Esophagus squamous epithelium (tissue), 5 donors: ENCODE measurements at regions not wholly inside any gene's neighbourhood (a gene's known extent, or its start where the extent isn't known, plus 50 kb on each side); places are given as distances from the start of the nearest gene placed in this dataset.
"Not testable (repeated sequence)": the region's sequence is repeated elsewhere in the genome, so short reads cannot be mapped to it uniquely, and the experiment has no call there.

Experiments used
- DNase-seq: peaks from one replicate; lab custom pipeline; 2025; lab: John Stamatoyannopoulos, UW
- H3K27ac ChIP-seq, 4 donors: fragments of 200-600 bp; sonication (generic); one replicate each; pipeline ENCODE4 v1.5.1; 2016 to 2019; ENCODE audit warnings: mild to moderate bottlenecking in 1 of 4
- H3K27me3 ChIP-seq, 4 donors: fragments of 200-600 bp; sonication (generic); 1 replicate in 3 of 4; 2 replicates in 1 of 4; pipeline versions ENCODE4 v1.5.1 to v1.6.0; 2017 to 2021; ENCODE audit warnings: antibody characterized with exemption in 1 of 4
- H3K36me3 ChIP-seq, 3 donors: fragments of 200-600 bp; sonication (generic); one replicate each; pipeline ENCODE4 v1.5.1; 2016 to 2019
- H3K4me1 ChIP-seq, 3 donors: fragments of 200-600 bp; sonication (generic); one replicate each; pipeline ENCODE4 v1.5.1; 2017 to 2019
- H3K4me3 ChIP-seq, 4 donors: fragments of 200-600 bp; sonication (generic); 1 replicate in 3 of 4; 2 replicates in 1 of 4; pipeline ENCODE4 v1.5.1; 2016 to 2019; ENCODE audit warnings: mild to moderate bottlenecking in 2 of 4, moderate library complexity in 1 of 4
- H3K9me3 ChIP-seq, 3 donors: fragments of 200-600 bp; sonication (generic); one replicate each; pipeline ENCODE4 v1.5.1; 2016 to 2019
- POLR2A ChIP-seq, 4 donors: fragments of 450-650 bp; IDR thresholded peaks; one replicate each; pipeline ENCODE4 v1.6.1; 2017; ENCODE audit warnings: antibody characterized with exemption in 4 of 4, mild to moderate bottlenecking in 4 of 4, moderate library complexity in 3 of 4
- WGBS, 2 donors: methylation state at CpG; one replicate each; pipeline ENCODE4 v1.1.5; 2018; 5-methylcytosine and 5-hydroxymethylcytosine counted together
- intact Hi-C: fragments of 100-400 bp; cut with DNase I; formaldehyde crosslinking; loops from one replicate; pipeline ENCODE4 v1.15.0; 2022
- TF ChIP-seq, protein P1 (sequence below), 6 experiments: fragments of 450-650 bp in 4 of 6; fragments of 200-600 bp in 2 of 6; sonication (generic) in 2 of 6; IDR thresholded peaks; one replicate each; pipeline ENCODE4 v1.5.1; 2016 to 2019; ENCODE audit warnings: antibody characterized with exemption in 6 of 6, mild to moderate bottlenecking in 4 of 6, moderate library complexity in 4 of 6
- donor health status: DM: yes; HTN: yes; CAD: no.

DNA sequence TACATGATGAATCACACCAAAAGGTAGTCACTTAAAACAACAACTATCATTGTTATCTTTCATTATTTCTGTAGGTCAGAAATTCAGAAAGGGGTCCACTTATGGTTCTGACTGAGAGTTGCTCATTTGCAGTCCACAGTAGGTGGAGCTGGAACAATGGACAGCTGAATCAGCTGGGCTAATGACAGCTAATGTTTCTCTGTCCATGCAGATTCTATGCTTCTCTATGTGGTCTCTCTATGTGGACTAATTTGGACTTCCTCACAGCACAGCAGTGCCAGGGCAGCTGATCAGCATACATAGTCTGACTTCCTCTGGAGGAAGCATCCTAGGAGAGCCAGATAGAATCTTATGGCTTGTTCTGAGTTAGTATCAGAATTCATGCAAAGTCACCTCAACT is 131.7 kb upstream of the INTU start:
- Histone ChIP-seq H3K27me3 (no peaks in the 10 kb centered on the region), H3K9me3 (no peaks in the 10 kb centered on the region), H3K4me1 (no peaks in the 10 kb centered on the region), H3K4me3 (no peak overlapping the region), H3K36me3 (no peaks in the 10 kb centered on the region), H3K27ac (no peak overlapping the region)
- intact Hi-C loops: no loop called here
- DNase-seq: no peak
- no peak for TF ChIP-seq POLR2A (IDR thresholded peaks at IDR 0.05)
- TF ChIP-seq, protein P1, sequence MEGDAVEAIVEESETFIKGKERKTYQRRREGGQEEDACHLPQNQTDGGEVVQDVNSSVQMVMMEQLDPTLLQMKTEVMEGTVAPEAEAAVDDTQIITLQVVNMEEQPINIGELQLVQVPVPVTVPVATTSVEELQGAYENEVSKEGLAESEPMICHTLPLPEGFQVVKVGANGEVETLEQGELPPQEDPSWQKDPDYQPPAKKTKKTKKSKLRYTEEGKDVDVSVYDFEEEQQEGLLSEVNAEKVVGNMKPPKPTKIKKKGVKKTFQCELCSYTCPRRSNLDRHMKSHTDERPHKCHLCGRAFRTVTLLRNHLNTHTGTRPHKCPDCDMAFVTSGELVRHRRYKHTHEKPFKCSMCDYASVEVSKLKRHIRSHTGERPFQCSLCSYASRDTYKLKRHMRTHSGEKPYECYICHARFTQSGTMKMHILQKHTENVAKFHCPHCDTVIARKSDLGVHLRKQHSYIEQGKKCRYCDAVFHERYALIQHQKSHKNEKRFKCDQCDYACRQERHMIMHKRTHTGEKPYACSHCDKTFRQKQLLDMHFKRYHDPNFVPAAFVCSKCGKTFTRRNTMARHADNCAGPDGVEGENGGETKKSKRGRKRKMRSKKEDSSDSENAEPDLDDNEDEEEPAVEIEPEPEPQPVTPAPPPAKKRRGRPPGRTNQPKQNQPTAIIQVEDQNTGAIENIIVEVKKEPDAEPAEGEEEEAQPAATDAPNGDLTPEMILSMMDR (IDR thresholded peaks at IDR 0.05): no peak

DNA sequence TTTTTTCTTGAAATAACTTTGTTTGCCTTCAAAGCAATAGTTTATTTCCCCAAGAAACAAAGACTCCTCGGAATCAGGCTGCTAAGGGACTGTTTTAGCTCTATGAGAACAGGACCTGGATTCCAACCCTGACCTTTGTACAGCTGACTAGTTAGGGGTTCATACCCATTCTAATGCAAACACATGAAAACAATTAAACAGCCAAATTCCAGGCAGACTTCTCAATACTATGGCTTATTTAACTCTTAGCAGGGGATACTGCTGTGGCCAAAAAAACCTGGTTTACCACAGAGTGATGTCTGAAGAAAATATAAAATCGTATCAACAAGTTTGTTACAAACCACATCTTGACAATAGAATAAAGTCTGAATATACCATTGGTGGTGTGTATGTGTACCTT is 129.6 kb upstream of the INTU start:
- Histone ChIP-seq H3K9me3 (no peaks in the 10 kb centered on the region), H3K36me3 (no peaks in the 10 kb centered on the region), H3K4me3 (no peak overlapping the region), H3K27ac (no peak overlapping the region), H3K27me3 (no peaks in the 10 kb centered on the region), H3K4me1 (no peaks in the 10 kb centered on the region)
- DNase-seq: no peak
- intact Hi-C loops: no loop called here
- WGBS, 2 donors: 49 to 52% methylated on average over 2 of the region's 2 CpGs
- TF ChIP-seq POLR2A (IDR thresholded peaks at IDR 0.05): no peak
- TF ChIP-seq, protein P1 (IDR thresholded peaks at IDR 0.05): no peak

DNA sequence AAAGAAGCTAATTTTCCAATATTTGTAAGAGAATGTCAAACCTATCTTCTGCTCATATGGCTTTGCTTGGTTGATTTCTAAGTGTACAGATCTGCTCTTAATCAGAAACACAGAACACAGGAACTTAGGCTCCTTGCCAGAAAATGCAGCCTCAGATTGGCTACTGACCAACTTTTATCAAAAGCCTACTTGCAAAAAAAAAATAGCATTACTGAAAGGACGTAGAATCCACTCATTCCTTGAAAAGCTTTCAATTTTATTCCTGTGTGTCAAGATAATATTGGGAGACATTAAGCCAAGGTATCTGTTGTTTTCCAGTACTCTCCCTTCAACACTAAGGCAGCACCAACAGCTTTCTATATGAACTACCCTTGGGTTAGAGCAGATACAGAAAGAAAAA is 127.6 kb upstream of the INTU start:
- Histone ChIP-seq H3K4me3 (no peak overlapping the region), H3K36me3 (no peaks in the 10 kb centered on the region), H3K4me1 (no peaks in the 10 kb centered on the region), H3K27ac (no peak overlapping the region), H3K9me3 (no peaks in the 10 kb centered on the region), H3K27me3 (no peaks in the 10 kb centered on the region)
- TF ChIP-seq POLR2A (IDR thresholded peaks at IDR 0.05): no peak
- TF ChIP-seq, protein P1 (IDR thresholded peaks at IDR 0.05): no peak
- DNase-seq: no peak
- 8 to 13% methylated on average over 1 of the region's 1 CpG for WGBS, 2 donors
- intact Hi-C loops: no loop called here

DNA sequence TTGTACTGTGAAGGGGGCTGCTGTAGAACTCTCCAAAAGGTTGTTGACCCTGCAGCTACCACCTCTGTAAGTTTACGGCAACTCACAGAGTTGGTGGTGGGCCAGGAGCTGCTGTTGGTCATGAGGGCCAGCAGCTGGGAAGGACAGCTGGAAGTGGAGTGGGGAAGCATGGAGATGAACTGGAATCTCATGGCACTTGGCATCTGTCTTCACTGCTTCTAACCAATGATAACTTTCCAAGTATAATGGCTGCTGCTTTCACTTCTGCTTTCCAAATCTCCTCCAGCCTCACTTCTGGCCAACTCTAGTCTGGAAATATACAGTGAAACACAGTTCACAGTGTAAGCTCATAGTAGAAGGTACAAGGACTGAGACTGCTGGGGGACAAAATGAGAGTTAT is 126.5 kb upstream of the INTU start:
- no peak overlapping the region for H3K4me3 ChIP-seq
- no peak overlapping the region for H3K27ac ChIP-seq
- no peaks in the 10 kb centered on the region for H3K4me1 ChIP-seq
- intact Hi-C loops: no loop called here
- H3K27me3 ChIP-seq: no peaks in the 10 kb centered on the region
- H3K36me3 ChIP-seq: no peaks in the 10 kb centered on the region
- no peak for DNase-seq
- H3K9me3 ChIP-seq: no peaks in the 10 kb centered on the region
- TF ChIP-seq, protein P1 (IDR thresholded peaks at IDR 0.05): no peak
- TF ChIP-seq POLR2A (IDR thresholded peaks at IDR 0.05): no peak
- WGBS, 2 donors: 71 to 73% methylated on average over 1 of the region's 1 CpG

DNA sequence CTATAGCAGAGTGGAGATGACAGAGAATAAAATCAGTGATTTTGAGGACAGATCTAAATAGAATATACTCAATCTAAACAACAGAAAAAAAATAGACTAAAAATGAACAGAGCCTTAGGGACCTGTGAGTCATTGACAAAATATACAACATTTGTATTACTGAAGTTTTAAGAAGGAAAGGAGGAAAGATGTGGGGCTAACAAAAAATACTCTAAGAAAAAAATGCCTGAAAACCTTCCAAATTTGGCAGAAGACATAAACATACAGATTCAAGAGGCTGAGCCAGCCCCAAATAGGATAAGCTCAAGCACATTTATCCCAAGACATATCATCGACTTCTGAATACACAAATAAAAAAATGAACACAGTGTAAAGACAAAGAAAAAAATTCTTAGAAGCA is 123.6 kb upstream of the INTU start:
- TF ChIP-seq POLR2A (IDR thresholded peaks at IDR 0.05): no peak
- TF ChIP-seq, protein P1 (IDR thresholded peaks at IDR 0.05): no peak
- WGBS, 2 donors: 33 to 42% methylated on average over 1 of the region's 1 CpG
- no peak for DNase-seq
- no peaks in the 10 kb centered on the region for H3K36me3 ChIP-seq
- H3K27me3 ChIP-seq: no peaks in the 10 kb centered on the region
- intact Hi-C loops: no loop called here
- no peaks in the 10 kb centered on the region for H3K9me3 ChIP-seq
- no peak overlapping the region for H3K27ac ChIP-seq
- H3K4me1 ChIP-seq: no peaks in the 10 kb centered on the region
- H3K4me3 ChIP-seq: no peak overlapping the region

DNA sequence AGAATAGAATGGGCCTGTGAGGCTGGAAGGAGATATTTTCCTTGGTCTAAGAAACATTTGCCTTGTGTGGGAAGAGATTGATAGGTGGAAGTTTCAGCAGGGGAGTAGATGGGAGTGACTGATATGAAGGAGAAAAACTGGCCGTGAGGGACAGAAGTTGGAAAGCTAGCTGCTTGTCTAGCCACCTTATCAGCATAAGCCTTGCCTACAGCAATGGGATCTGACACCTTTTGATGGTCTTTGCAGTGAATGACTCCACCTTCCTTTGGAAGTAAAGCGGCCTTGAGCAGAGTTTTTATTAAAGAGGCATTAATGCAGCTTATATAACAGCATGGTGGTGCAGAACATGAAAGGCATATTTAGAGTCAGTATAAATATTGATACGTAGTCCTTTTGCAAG is 120.1 kb upstream of the INTU start:
- H3K36me3 ChIP-seq, H3K4me1 ChIP-seq, H3K9me3 ChIP-seq, H3K4me3 ChIP-seq, intact Hi-C loops, H3K27me3 ChIP-seq, DNase-seq, H3K27ac ChIP-seq: not testable (repeated sequence)
- 62 to 76% methylated on average over 3 of the region's 3 CpGs for WGBS, 2 donors

DNA sequence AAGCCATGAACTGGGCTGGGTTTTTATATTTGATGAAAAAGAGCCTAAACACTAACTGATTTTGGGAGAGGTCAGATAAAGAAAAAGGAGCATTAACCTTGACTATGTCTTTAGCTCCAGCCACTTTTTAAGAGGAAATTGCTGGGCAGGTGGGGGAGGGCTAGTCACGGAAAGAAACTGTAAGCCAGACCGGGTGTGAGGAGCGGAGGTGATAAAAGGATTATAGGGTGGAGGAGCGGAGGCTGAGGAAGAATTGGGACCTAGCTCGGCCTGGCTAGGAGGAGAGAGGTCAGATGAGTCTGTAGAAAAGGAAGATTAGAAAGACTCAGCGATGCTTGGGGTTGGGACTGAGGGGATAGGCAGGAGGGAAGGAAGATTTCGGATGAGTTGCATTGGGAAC is 117.5 kb upstream of the INTU start:
- H3K4me1 ChIP-seq, DNase-seq, H3K36me3 ChIP-seq, H3K27me3 ChIP-seq, intact Hi-C loops, H3K9me3 ChIP-seq, H3K27ac ChIP-seq, H3K4me3 ChIP-seq: not testable (repeated sequence)
- WGBS, 2 donors: 66 to 77% methylated on average over 7 of the region's 7 CpGs
